ENCODE measurements at regions not wholly inside any gene's neighbourhood (a gene's known extent, or its start where the extent isn't known, plus 50 kb on each side); places are given as distances from the start of the nearest gene placed in this dataset.

- TF ChIP-seq CTCF (IDR thresholded peaks at IDR 0.05) (no peak), POLR2A (IDR thresholded peaks at IDR 0.05) (no peak)
Measured at GRCh38 chr3:168485936-168486335, 390.2 kb upstream of the GOLIM4 start.

All from testis (tissue), 2 donors.